IMR-90 (cell line): ENCODE measurements at regions not wholly inside any gene's neighbourhood (a gene's known extent, or its start where the extent isn't known, plus 50 kb on each side); places are given as distances from the start of the nearest gene placed in this dataset.

Experiments used
- ATAC-seq: fragments of 200-7000 bp; cut with Tn5 transposase; 2 replicates; pipeline ENCODE4 v1.9.1; 2020; ENCODE audit warnings: low read depth, mild to moderate bottlenecking, moderate library complexity
- BruUV-seq: library from RNA; stranded (reverse); fragments of 400-500 nt; replicated peaks from 2 replicates; lab custom pipeline; 2021; lab: Mats Ljungman, UMichigan
- CTCF ChIA-PET: fragments of 300-600 bp; formaldehyde crosslinking; extraction: SDS; loops from one replicate; lab custom pipeline; 2021; ENCODE audit warnings: antibody characterized with exemption; lab: Yijun Ruan, JAX
- POLR2A ChIA-PET: fragments of 300-600 bp; sonication (Branson Sonifier 250); formaldehyde crosslinking; loops from one replicate; lab custom pipeline; 2022; ENCODE audit warnings: antibody characterized with exemption; ENCODE audit not compliant: unreplicated experiment; lab: Charles Lee
- DNase-seq: peaks from one replicate; pipeline ENCODE4 v3.0.0; 2013
- H2AFZ ChIP-seq: replicated peaks from 2 replicates; pipeline ENCODE3; 2013; ENCODE audit warnings: low read length, mild to moderate bottlenecking; ENCODE audit not compliant: poor library complexity
- H2AK5ac ChIP-seq: 2 replicates; pipeline ENCODE4 v1.6.1; 2013; ENCODE audit warnings: low read depth, low read length, inconsistent platforms
- H2AK9ac ChIP-seq: replicated peaks from 2 replicates; pipeline ENCODE3; 2013; ENCODE audit warnings: mild to moderate bottlenecking, low read depth, low read length, moderate library complexity; ENCODE audit not compliant: poor library complexity
- H2BK120ac ChIP-seq: 2 replicates; pipeline ENCODE4 v1.6.1; 2013; ENCODE audit warnings: low read depth, low read length, inconsistent platforms
- H2BK15ac ChIP-seq: 3 replicates; pipeline ENCODE4 v1.6.1; 2013; ENCODE audit warnings: low read depth, low read length, inconsistent platforms
- H2BK20ac ChIP-seq: 2 replicates; pipeline ENCODE4 v1.6.1; 2013; ENCODE audit warnings: low read depth, mild to moderate bottlenecking, inconsistent platforms, low read length, moderate library complexity
- H2BK5ac ChIP-seq: 2 replicates; pipeline ENCODE4 v1.6.1; 2013; ENCODE audit warnings: mild to moderate bottlenecking, low read depth, low read length, inconsistent platforms; ENCODE audit not compliant: poor library complexity, severe bottlenecking
- H3K14ac ChIP-seq: replicated peaks from 2 replicates; pipeline ENCODE4 v1.6.1; 2013; ENCODE audit warnings: low read depth, low read length, inconsistent platforms
- H3K18ac ChIP-seq: 2 replicates; pipeline ENCODE4 v1.6.1; 2013; ENCODE audit warnings: low read depth, low read length, control low read depth
- H3K23ac ChIP-seq: 2 replicates; pipeline ENCODE4 v1.6.1; 2013; ENCODE audit warnings: low read depth, low read length, inconsistent platforms
- H3K27ac ChIP-seq: 2 replicates; pipeline ENCODE4 v1.5.1; 2013; ENCODE audit warnings: mild to moderate bottlenecking, control low read depth, low read length; ENCODE audit not compliant: insufficient read depth
- H3K27me3 ChIP-seq: 2 replicates; pipeline ENCODE4 v1.6.1; 2013; ENCODE audit warnings: low read length; ENCODE audit not compliant: control insufficient read depth, insufficient read depth
- H3K36me3 ChIP-seq: 2 replicates; pipeline ENCODE4 v1.6.1; 2013; ENCODE audit warnings: low read length, mixed read lengths; ENCODE audit not compliant: control insufficient read depth, insufficient read depth
- H3K4ac ChIP-seq: 2 replicates; pipeline ENCODE4 v1.6.1; 2013; ENCODE audit warnings: low read depth, low read length, inconsistent platforms
- H3K4me1 ChIP-seq: 2 replicates; pipeline ENCODE4 v1.6.1; 2013; ENCODE audit warnings: low read length, mixed read lengths; ENCODE audit not compliant: control insufficient read depth, insufficient read depth
- H3K4me2 ChIP-seq: 2 replicates; pipeline ENCODE4 v1.6.1; 2013; ENCODE audit warnings: low read depth, mild to moderate bottlenecking, control low read depth, low read length, moderate library complexity
- H3K4me3 ChIP-seq: 2 replicates; pipeline ENCODE4 v1.5.1; 2013; ENCODE audit warnings: low read depth, mild to moderate bottlenecking, control low read depth, low read length, moderate library complexity; ENCODE audit not compliant: insufficient read depth
- H3K56ac ChIP-seq: 2 replicates; pipeline ENCODE4 v1.6.1; 2013; ENCODE audit warnings: low read length, inconsistent platforms; ENCODE audit not compliant: insufficient read depth; ENCODE audit errors: extremely low read depth
- H3K79me1 ChIP-seq, 2 experiments: 2 replicates each; pipeline ENCODE4 v1.6.1; 2013; ENCODE audit warnings: low read length in 2 of 2, inconsistent platforms in 1 of 2, low read depth in 1 of 2
- H3K9ac ChIP-seq: 2 replicates; pipeline ENCODE4 v1.6.1; 2013; ENCODE audit warnings: low read depth, low read length, control low read depth
- H3K9me1 ChIP-seq: 2 replicates; pipeline ENCODE4 v1.6.1; 2013; ENCODE audit warnings: low read length, inconsistent platforms; ENCODE audit not compliant: insufficient read depth
- H3K9me3 ChIP-seq: 2 replicates; pipeline ENCODE4 v1.6.1; 2013; ENCODE audit warnings: low read length; ENCODE audit not compliant: control insufficient read depth, insufficient read depth
- H4K20me1 ChIP-seq: 2 replicates; pipeline ENCODE4 v1.6.1; 2013; ENCODE audit warnings: low read length, inconsistent platforms; ENCODE audit not compliant: insufficient read depth
- H4K5ac ChIP-seq: 2 replicates; pipeline ENCODE4 v1.6.1; 2013; ENCODE audit warnings: mild to moderate bottlenecking, low read depth, low read length, control low read depth
- H4K8ac ChIP-seq, 2 experiments: 2 replicates each; pipeline ENCODE4 v1.6.1; 2013; ENCODE audit warnings: low read depth in 2 of 2, low read length in 2 of 2, control low read depth in 1 of 2, inconsistent platforms in 1 of 2
- H4K91ac ChIP-seq: 2 replicates; pipeline ENCODE4 v1.6.1; 2013; ENCODE audit warnings: low read depth, low read length, inconsistent platforms; ENCODE audit not compliant: insufficient read depth
- BHLHE40 ChIP-seq: fragments of 150-350 bp; IDR thresholded peaks from 2 replicates; pipeline ENCODE4 v1.6.1; 2016; ENCODE audit warnings: mild to moderate bottlenecking, low read depth, low read length
- CEBPB ChIP-seq: IDR thresholded peaks from 2 replicates; pipeline ENCODE4 v1.6.1; 2012; ENCODE audit warnings: low read depth, low read length, improper control_type of control experiment
- CHD1 ChIP-seq: IDR thresholded peaks from 2 replicates; pipeline ENCODE4 v1.6.1; 2012; ENCODE audit warnings: low read depth, low read length, improper control_type of control experiment
- FOS ChIP-seq: fragments of 150-350 bp; IDR thresholded peaks from 2 replicates; pipeline ENCODE4 v1.6.1; 2016; ENCODE audit warnings: low read depth, low read length
- MAFK ChIP-seq: IDR thresholded peaks from 2 replicates; pipeline ENCODE4 v1.6.1; 2012; ENCODE audit warnings: low read depth, low read length, improper control_type of control experiment
- MAZ ChIP-seq: IDR thresholded peaks from 2 replicates; pipeline ENCODE4 v1.6.1; 2012; ENCODE audit warnings: low read depth, mild to moderate bottlenecking, low read length, improper control_type of control experiment, moderate library complexity, borderline replicate concordance
- MXI1 ChIP-seq: IDR thresholded peaks from 2 replicates; pipeline ENCODE4 v1.6.1; 2012; ENCODE audit warnings: low read depth, mild to moderate bottlenecking, low read length, moderate library complexity, borderline replicate concordance
- NFE2L2 ChIP-seq: fragments of 150-350 bp; IDR thresholded peaks from 2 replicates; pipeline ENCODE4 v1.6.1; 2016; ENCODE audit warnings: low read depth, mild to moderate bottlenecking, low read length
- POLR2A ChIP-seq: IDR thresholded peaks from 2 replicates; pipeline ENCODE4 v1.6.1; 2012; ENCODE audit warnings: mild to moderate bottlenecking, low read depth, low read length
- RAD21 ChIP-seq: IDR thresholded peaks from 2 replicates; pipeline ENCODE4 v1.6.1; 2012; ENCODE audit warnings: low read length, improper control_type of control experiment
- RCOR1 ChIP-seq: IDR thresholded peaks from 2 replicates; pipeline ENCODE4 v1.6.1; 2012; ENCODE audit warnings: mild to moderate bottlenecking, low read length, improper control_type of control experiment; ENCODE audit not compliant: insufficient replicate concordance
- RFX5 ChIP-seq: IDR thresholded peaks from 2 replicates; pipeline ENCODE4 v1.8.0; 2012; ENCODE audit warnings: low read depth, mild to moderate bottlenecking, low read length, moderate library complexity
- SMC3 ChIP-seq: fragments of 150-350 bp; IDR thresholded peaks from 2 replicates; pipeline ENCODE4 v1.6.1; 2016; ENCODE audit warnings: low read depth, mild to moderate bottlenecking, antibody characterized with exemption, low read length, moderate library complexity
- WGBS, 2 experiments: methylation state at CpG; one replicate each; pipeline versions ENCODE4 v1.1.5 to v1.1.7; 2013; ENCODE audit warnings: missing lambda C conversion rate in 2 of 2; ENCODE audit not compliant: insufficient read length in 1 of 2; ENCODE audit errors: extremely low coverage in 2 of 2; 5-methylcytosine and 5-hydroxymethylcytosine counted together
- dilution Hi-C: fragments of 300-500 bp; cut with HindIII; formaldehyde crosslinking; loops from one replicate; pipeline ENCODE4 v1.14.3; 2018; ENCODE audit warnings: low sequenced_read_pairs; ENCODE audit not compliant: unreplicated experiment
- in situ Hi-C: fragments of 300-500 bp; cut with MboI; formaldehyde crosslinking; loops from 3 replicates; pipeline ENCODE4 v1.14.3; 2019; ENCODE audit warnings: low sequenced_read_pairs, inconsistent platforms, mixed read lengths
- intact Hi-C: fragments of 100-400 bp; cut with micrococcal nuclease; formaldehyde crosslinking; loops from 2 replicates; pipeline ENCODE4 v1.10.0; 2022
- TF ChIP-seq, protein P1 (sequence below): fragments of 150-350 bp; IDR thresholded peaks from 2 replicates; pipeline ENCODE4 v1.6.1; 2016; ENCODE audit warnings: low read depth, mild to moderate bottlenecking, low read length, moderate library complexity, borderline replicate concordance
- TF ChIP-seq, protein P2 (sequence below): fragments of 150-350 bp; IDR thresholded peaks from 2 replicates; pipeline ENCODE4 v1.6.1; 2017; ENCODE audit warnings: mild to moderate bottlenecking, antibody characterized with exemption, low read length, low read depth
- TF ChIP-seq, protein P3 (sequence below): conservative IDR thresholded peaks from 2 replicates; pipeline ENCODE4 v1.5.1; 2012; ENCODE audit warnings: mild to moderate bottlenecking, low read depth, low read length, improper control_type of control experiment

DNA sequence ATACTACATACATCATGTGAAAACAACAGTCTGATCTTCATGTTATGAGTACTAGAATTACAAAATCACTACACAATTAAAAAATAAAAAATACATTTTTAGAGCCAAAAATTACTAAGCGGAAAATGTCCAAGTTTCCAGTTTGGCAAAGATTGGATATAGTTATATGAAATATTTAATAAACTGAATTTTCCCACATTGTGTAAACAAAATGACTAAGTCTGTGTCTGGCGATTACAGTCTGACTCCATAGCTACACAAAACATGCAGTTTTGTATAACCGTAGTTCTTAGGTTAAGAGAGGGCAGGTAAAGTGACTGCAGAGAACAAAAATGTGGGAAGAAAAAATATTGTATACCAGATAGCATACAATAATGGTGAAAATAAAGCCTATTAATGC is 59.2 kb upstream of the TMEM47 start:
- Histone ChIP-seq H4K5ac (no peak overlapping the region), H2BK15ac (no peak overlapping the region), H3K9me1 (no peaks in the 10 kb centered on the region), H2AFZ (no peak overlapping the region), H3K9me3 (no peaks in the 10 kb centered on the region), H3K4me2 (no peak overlapping the region), H3K27me3 (no peaks in the 10 kb centered on the region), H2BK20ac (no peak overlapping the region), H3K36me3 (no peaks in the 10 kb centered on the region), H2BK5ac (no peak overlapping the region), H4K20me1 (no peaks in the 10 kb centered on the region), H3K9ac (no peak overlapping the region), H3K23ac (no peak overlapping the region), H3K79me1 (no peaks in the 10 kb centered on the region), H3K56ac (no peak overlapping the region), H2AK9ac (no peak overlapping the region), H4K8ac (no peak overlapping the region), H2AK5ac (no peak overlapping the region), H3K18ac (no peak overlapping the region), H4K91ac (no peak overlapping the region), H3K4me3 (no peak overlapping the region), H2BK120ac (no peak overlapping the region), H3K27ac (no peak overlapping the region), H3K4me1 (no peaks in the 10 kb centered on the region), H3K14ac (no peak overlapping the region), H3K4ac (no peak overlapping the region)
- dilution Hi-C loops (no loop called here), in situ Hi-C loops (no loop called here), intact Hi-C loops (no loop called here)
- no peak for ATAC-seq
- TF ChIP-seq FOS (no peak), MAZ (no peak), BHLHE40 (no peak), NFE2L2 (no peak), MXI1 (no peak), POLR2A (no peak), RCOR1 (no peak), MAFK (no peak), RFX5 (no peak), CEBPB (no peak), CHD1 (no peak), RAD21 (no peak), SMC3 (no peak)
- TF ChIP-seq, protein P1, sequence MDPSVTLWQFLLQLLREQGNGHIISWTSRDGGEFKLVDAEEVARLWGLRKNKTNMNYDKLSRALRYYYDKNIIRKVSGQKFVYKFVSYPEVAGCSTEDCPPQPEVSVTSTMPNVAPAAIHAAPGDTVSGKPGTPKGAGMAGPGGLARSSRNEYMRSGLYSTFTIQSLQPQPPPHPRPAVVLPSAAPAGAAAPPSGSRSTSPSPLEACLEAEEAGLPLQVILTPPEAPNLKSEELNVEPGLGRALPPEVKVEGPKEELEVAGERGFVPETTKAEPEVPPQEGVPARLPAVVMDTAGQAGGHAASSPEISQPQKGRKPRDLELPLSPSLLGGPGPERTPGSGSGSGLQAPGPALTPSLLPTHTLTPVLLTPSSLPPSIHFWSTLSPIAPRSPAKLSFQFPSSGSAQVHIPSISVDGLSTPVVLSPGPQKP = no peak
- TF ChIP-seq, protein P2, sequence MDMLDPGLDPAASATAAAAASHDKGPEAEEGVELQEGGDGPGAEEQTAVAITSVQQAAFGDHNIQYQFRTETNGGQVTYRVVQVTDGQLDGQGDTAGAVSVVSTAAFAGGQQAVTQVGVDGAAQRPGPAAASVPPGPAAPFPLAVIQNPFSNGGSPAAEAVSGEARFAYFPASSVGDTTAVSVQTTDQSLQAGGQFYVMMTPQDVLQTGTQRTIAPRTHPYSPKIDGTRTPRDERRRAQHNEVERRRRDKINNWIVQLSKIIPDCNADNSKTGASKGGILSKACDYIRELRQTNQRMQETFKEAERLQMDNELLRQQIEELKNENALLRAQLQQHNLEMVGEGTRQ = no peak
- TF ChIP-seq, protein P3, sequence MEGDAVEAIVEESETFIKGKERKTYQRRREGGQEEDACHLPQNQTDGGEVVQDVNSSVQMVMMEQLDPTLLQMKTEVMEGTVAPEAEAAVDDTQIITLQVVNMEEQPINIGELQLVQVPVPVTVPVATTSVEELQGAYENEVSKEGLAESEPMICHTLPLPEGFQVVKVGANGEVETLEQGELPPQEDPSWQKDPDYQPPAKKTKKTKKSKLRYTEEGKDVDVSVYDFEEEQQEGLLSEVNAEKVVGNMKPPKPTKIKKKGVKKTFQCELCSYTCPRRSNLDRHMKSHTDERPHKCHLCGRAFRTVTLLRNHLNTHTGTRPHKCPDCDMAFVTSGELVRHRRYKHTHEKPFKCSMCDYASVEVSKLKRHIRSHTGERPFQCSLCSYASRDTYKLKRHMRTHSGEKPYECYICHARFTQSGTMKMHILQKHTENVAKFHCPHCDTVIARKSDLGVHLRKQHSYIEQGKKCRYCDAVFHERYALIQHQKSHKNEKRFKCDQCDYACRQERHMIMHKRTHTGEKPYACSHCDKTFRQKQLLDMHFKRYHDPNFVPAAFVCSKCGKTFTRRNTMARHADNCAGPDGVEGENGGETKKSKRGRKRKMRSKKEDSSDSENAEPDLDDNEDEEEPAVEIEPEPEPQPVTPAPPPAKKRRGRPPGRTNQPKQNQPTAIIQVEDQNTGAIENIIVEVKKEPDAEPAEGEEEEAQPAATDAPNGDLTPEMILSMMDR = no peak
- DNase-seq = peak; percentile 11
- ChIA-PET POLR2A (no interaction called here), CTCF (interaction anchor here (0.6 kb wide), 1 partner anchor 56 kb away, joined by 3 read pairs; no protein-coding TSS in a partner anchor)
- no CpG with 5 or more reads among the region's 3 CpGs for WGBS, 2 experiments
- no TSS peak for BruUV-seq
